Urinary bladder (tissue), 3 donors: ENCODE measurements at regions not wholly inside any gene's neighbourhood (a gene's known extent, or its start where the extent isn't known, plus 50 kb on each side); places are given as distances from the start of the nearest gene placed in this dataset.

Experiments used
- DNase-seq: peaks from one replicate; pipeline ENCODE4 v3.0.0-alpha.2; 2015; ENCODE audit errors: extremely low spot score
- H3K27ac ChIP-seq: one replicate; pipeline ENCODE4 v1.5.1; 2013; ENCODE audit warnings: low read depth, mild to moderate bottlenecking, moderate library complexity
- H3K36me3 ChIP-seq: one replicate; pipeline ENCODE4 v1.6.1; 2013; ENCODE audit warnings: mild to moderate bottlenecking, moderate library complexity; ENCODE audit not compliant: insufficient read depth
- H3K4me1 ChIP-seq: one replicate; pipeline ENCODE4 v1.6.1; 2013; ENCODE audit warnings: mild to moderate bottlenecking, moderate library complexity; ENCODE audit not compliant: insufficient read depth
- H3K4me3 ChIP-seq: one replicate; pipeline ENCODE4 v1.5.1; 2013; ENCODE audit warnings: low read depth, low read length
- WGBS: extraction: QIAGEN DNeasy Blood & Tissue Kit; methylation state at CpG from one replicate; pipeline ENCODE4 v1.1.7; 2013; 5-methylcytosine and 5-hydroxymethylcytosine counted together
- donor health status: healthy with polysubstance abuse.
- donor health status: healthy.

- Histone ChIP-seq H3K36me3 (no peaks in the 10 kb centered on the region), H3K27ac (no peak overlapping the region), H3K4me3 (no peak overlapping the region), H3K4me1 (no peaks in the 10 kb centered on the region)
- no peak for DNase-seq
- 87% methylated on average over 5 of the region's 5 CpGs for WGBS
Observed at GRCh38 chr4:153117554-153117953, 86.7 kb upstream of the TRIM2 start.

GRCh38 chr4:153119626-153120025, 84.6 kb upstream of the TRIM2 start:
- DNase-seq, result no peak
- no peak overlapping the region for H3K4me3 ChIP-seq
- no peaks in the 10 kb centered on the region for H3K4me1 ChIP-seq
- no peak overlapping the region for H3K27ac ChIP-seq
- WGBS, result 63% methylated on average over 2 of the region's 2 CpGs
- no peaks in the 10 kb centered on the region for H3K36me3 ChIP-seq

GRCh38 chr4:153120235-153120634, 84.0 kb upstream of the TRIM2 start:
- WGBS, result 82% methylated on average over 2 of the region's 2 CpGs
- no peaks in the 10 kb centered on the region for H3K4me1 ChIP-seq
- no peak overlapping the region for H3K4me3 ChIP-seq
- no peaks in the 10 kb centered on the region for H3K36me3 ChIP-seq
- H3K27ac ChIP-seq, result no peak overlapping the region
- DNase-seq, result no peak

GRCh38 chr4:153122855-153123254, 81.4 kb upstream of the TRIM2 start:
- H3K4me1 ChIP-seq, result no peaks in the 10 kb centered on the region
- H3K36me3 ChIP-seq, result no peaks in the 10 kb centered on the region
- WGBS, result 89% methylated on average over 6 of the region's 6 CpGs
- H3K4me3 ChIP-seq, result no peak overlapping the region
- DNase-seq, result no peak
- H3K27ac ChIP-seq, result no peak overlapping the region

- H3K27ac ChIP-seq, result no peak overlapping the region
- DNase-seq, result no peak
- no peaks in the 10 kb centered on the region for H3K4me1 ChIP-seq
- H3K4me3 ChIP-seq, result no peak overlapping the region
- 84% methylated on average over 4 of the region's 4 CpGs for WGBS
- H3K36me3 ChIP-seq, result no peaks in the 10 kb centered on the region
Observed at GRCh38 chr4:153126137-153126536, 78.1 kb upstream of the TRIM2 start.

- no peaks in the 10 kb centered on the region for H3K4me1 ChIP-seq
- H3K27ac ChIP-seq, result no peak overlapping the region
- 18% methylated on average over 18 of the region's 18 CpGs for WGBS
- peak; percentile 85 for DNase-seq
- H3K36me3 ChIP-seq, result no peaks in the 10 kb centered on the region
- H3K4me3 ChIP-seq, result no peak overlapping the region
Observed at GRCh38 chr4:153127760-153128494, 76.3 kb upstream of the TRIM2 start.

- no peak for DNase-seq
- Histone ChIP-seq H3K27ac (no peak overlapping the region), H3K36me3 (no peaks in the 10 kb centered on the region), H3K4me3 (no peak overlapping the region), H3K4me1 (no peaks in the 10 kb centered on the region)
- 64% methylated on average over 7 of the region's 7 CpGs for WGBS
Observed at GRCh38 chr4:153131596-153131995, 72.6 kb upstream of the TRIM2 start.

GRCh38 chr4:153137159-153137558, 67.1 kb upstream of the TRIM2 start:
- 19% methylated on average over 6 of the region's 6 CpGs for WGBS
- Histone ChIP-seq H3K36me3 (no peaks in the 10 kb centered on the region), H3K27ac (no peak overlapping the region), H3K4me3 (no peak overlapping the region), H3K4me1 (no peaks in the 10 kb centered on the region)
- no peak for DNase-seq

GRCh38 chr4:153137677-153138630, 66.3 kb upstream of the TRIM2 start:
- H3K4me3 ChIP-seq, result no peak overlapping the region
- H3K4me1 ChIP-seq, result no peaks in the 10 kb centered on the region
- DNase-seq, result no peak
- no peaks in the 10 kb centered on the region for H3K36me3 ChIP-seq
- H3K27ac ChIP-seq, result no peak overlapping the region
- WGBS, result 90% methylated on average over 8 of the region's 8 CpGs

GRCh38 chr4:153138736-153139135, 65.5 kb upstream of the TRIM2 start:
- no peak for DNase-seq
- H3K4me3 ChIP-seq, result no peak overlapping the region
- no peaks in the 10 kb centered on the region for H3K36me3 ChIP-seq
- WGBS, result 84% methylated on average over 5 of the region's 5 CpGs
- peaks cover 1% of the 10 kb centered on the region for H3K4me1 ChIP-seq
- no peak overlapping the region for H3K27ac ChIP-seq

GRCh38 chr4:153140294-153140693, 63.9 kb upstream of the TRIM2 start:
- no peak overlapping the region for H3K27ac ChIP-seq
- 93% methylated on average over 5 of the region's 5 CpGs for WGBS
- DNase-seq, result no peak

GRCh38 chr4:153141238-153141637, 63.0 kb upstream of the TRIM2 start:
- no peak overlapping the region for H3K4me3 ChIP-seq
- 100% methylated on average over 1 of the region's 1 CpG for WGBS

More at GRCh38 chr4:153140294-153140693, 63.9 kb upstream of the TRIM2 start:
- no peaks in the 10 kb centered on the region for H3K36me3 ChIP-seq
- peaks cover 1% of the 10 kb centered on the region for H3K4me1 ChIP-seq
- H3K4me3 ChIP-seq, result no peak overlapping the region

GRCh38 chr4:153142700-153143438, 61.4 kb upstream of the TRIM2 start:
- Histone ChIP-seq H3K36me3 (no peaks in the 10 kb centered on the region), H3K4me1 (peaks cover 1% of the 10 kb centered on the region), H3K4me3 (no peak overlapping the region), H3K27ac (no peak overlapping the region)
- peak; percentile 82 for DNase-seq
- 42% methylated on average over 7 of the region's 7 CpGs for WGBS

More at GRCh38 chr4:153141238-153141637, 63.0 kb upstream of the TRIM2 start:
- Histone ChIP-seq H3K4me1 (peaks cover 1% of the 10 kb centered on the region), H3K36me3 (no peaks in the 10 kb centered on the region), H3K27ac (no peak overlapping the region)
- DNase-seq, result no peak
